ENCODE measurements at regions not wholly inside any gene's neighbourhood (a gene's known extent, or its start where the extent isn't known, plus 50 kb on each side); places are given as distances from the start of the nearest gene placed in this dataset.

GRCh38 chr4:141955696-141956095 lies 319.3 kb downstream of the IL15 start:
- no peak overlapping the region for H3K4me3 ChIP-seq
- intact Hi-C loops (cut with micrococcal nuclease; ENCODE audit: unreplicated experiment): no loop called here
- H2AFZ ChIP-seq: no peak overlapping the region
- no peaks in the 10 kb centered on the region for H4K20me1 ChIP-seq (ENCODE audit: insufficient read depth)
- no peaks in the 10 kb centered on the region for H3K4me1 ChIP-seq (replicated peaks; ENCODE audit: insufficient read depth)
- H3F3A ChIP-seq (ENCODE audit: insufficient read depth, low read depth): no peaks in the 10 kb centered on the region
- no peaks in the 10 kb centered on the region for H3K9me2 ChIP-seq (ENCODE audit: insufficient read depth)
- TF ChIP-seq, protein P1, sequence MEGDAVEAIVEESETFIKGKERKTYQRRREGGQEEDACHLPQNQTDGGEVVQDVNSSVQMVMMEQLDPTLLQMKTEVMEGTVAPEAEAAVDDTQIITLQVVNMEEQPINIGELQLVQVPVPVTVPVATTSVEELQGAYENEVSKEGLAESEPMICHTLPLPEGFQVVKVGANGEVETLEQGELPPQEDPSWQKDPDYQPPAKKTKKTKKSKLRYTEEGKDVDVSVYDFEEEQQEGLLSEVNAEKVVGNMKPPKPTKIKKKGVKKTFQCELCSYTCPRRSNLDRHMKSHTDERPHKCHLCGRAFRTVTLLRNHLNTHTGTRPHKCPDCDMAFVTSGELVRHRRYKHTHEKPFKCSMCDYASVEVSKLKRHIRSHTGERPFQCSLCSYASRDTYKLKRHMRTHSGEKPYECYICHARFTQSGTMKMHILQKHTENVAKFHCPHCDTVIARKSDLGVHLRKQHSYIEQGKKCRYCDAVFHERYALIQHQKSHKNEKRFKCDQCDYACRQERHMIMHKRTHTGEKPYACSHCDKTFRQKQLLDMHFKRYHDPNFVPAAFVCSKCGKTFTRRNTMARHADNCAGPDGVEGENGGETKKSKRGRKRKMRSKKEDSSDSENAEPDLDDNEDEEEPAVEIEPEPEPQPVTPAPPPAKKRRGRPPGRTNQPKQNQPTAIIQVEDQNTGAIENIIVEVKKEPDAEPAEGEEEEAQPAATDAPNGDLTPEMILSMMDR (conservative IDR thresholded peaks at IDR 0.05): no peak
- TF ChIP-seq EZH2 (IDR thresholded peaks at IDR 0.05; ENCODE audit: low read depth): no peak
- no peaks in the 10 kb centered on the region for H3K27me3 ChIP-seq (ENCODE audit: insufficient read depth, low read depth)
- no peak overlapping the region for H3K27ac ChIP-seq
- no peak overlapping the region for H3K4me2 ChIP-seq
- ChIA-PET POLR2A (ENCODE audit: unreplicated experiment) (no interaction called here), CTCF (no interaction called here)
- H3K36me3 ChIP-seq (ENCODE audit: low read depth): no peaks in the 10 kb centered on the region
- H3K9me3 ChIP-seq (ENCODE audit: insufficient read depth, low read depth): no peaks in the 10 kb centered on the region
- DNase-seq: no peak
- BruUV-seq (replicated peaks): no TSS peak
- no peaks in the 10 kb centered on the region for H3K79me2 ChIP-seq (ENCODE audit: low read depth)

GRCh38 chr4:141957416-141957815 lies 321.0 kb downstream of the IL15 start:
- Histone ChIP-seq H3K9me3 (ENCODE audit: insufficient read depth, low read depth) (no peaks in the 10 kb centered on the region), H2AFZ (no peak overlapping the region)
- CTCF ChIA-PET: no interaction called here

GRCh38 chr4:141962486-141962885 lies 326.1 kb downstream of the IL15 start:
- Histone ChIP-seq H3K27ac (no peak overlapping the region), H3K27me3 (ENCODE audit: insufficient read depth, low read depth) (no peaks in the 10 kb centered on the region), H3K36me3 (ENCODE audit: low read depth) (no peaks in the 10 kb centered on the region), H2AFZ (no peak overlapping the region), H3K9me2 (ENCODE audit: insufficient read depth) (no peaks in the 10 kb centered on the region), H3K79me2 (ENCODE audit: low read depth) (no peaks in the 10 kb centered on the region), H3K9me3 (ENCODE audit: insufficient read depth, low read depth) (no peaks in the 10 kb centered on the region), H3K4me1 (replicated peaks; ENCODE audit: insufficient read depth) (no peaks in the 10 kb centered on the region), H4K20me1 (ENCODE audit: insufficient read depth) (no peaks in the 10 kb centered on the region), H3K4me3 (no peak overlapping the region), H3F3A (ENCODE audit: insufficient read depth, low read depth) (no peaks in the 10 kb centered on the region), H3K4me2 (no peak overlapping the region)
- DNase-seq: no peak
- ChIA-PET POLR2A (ENCODE audit: unreplicated experiment) (no interaction called here), CTCF (no interaction called here)
- intact Hi-C loops (cut with micrococcal nuclease; ENCODE audit: unreplicated experiment): no loop called here
- no peak for TF ChIP-seq EZH2 (IDR thresholded peaks at IDR 0.05; ENCODE audit: low read depth)
- TF ChIP-seq, protein P1 (conservative IDR thresholded peaks at IDR 0.05): no peak
- BruUV-seq (replicated peaks): no TSS peak

More at GRCh38 chr4:141957416-141957815, 321.0 kb downstream of the IL15 start:
- Histone ChIP-seq H3K9me2 (ENCODE audit: insufficient read depth) (no peaks in the 10 kb centered on the region), H3K36me3 (ENCODE audit: low read depth) (no peaks in the 10 kb centered on the region), H3K27ac (no peak overlapping the region), H3K79me2 (ENCODE audit: low read depth) (no peaks in the 10 kb centered on the region), H4K20me1 (ENCODE audit: insufficient read depth) (no peaks in the 10 kb centered on the region), H3K27me3 (ENCODE audit: insufficient read depth, low read depth) (no peaks in the 10 kb centered on the region), H3K4me1 (replicated peaks; ENCODE audit: insufficient read depth) (no peaks in the 10 kb centered on the region), H3K4me3 (no peak overlapping the region), H3F3A (ENCODE audit: insufficient read depth, low read depth) (no peaks in the 10 kb centered on the region), H3K4me2 (no peak overlapping the region)
- no TSS peak for BruUV-seq (replicated peaks)
- POLR2A ChIA-PET (ENCODE audit: unreplicated experiment): no interaction called here
- intact Hi-C loops (cut with micrococcal nuclease; ENCODE audit: unreplicated experiment): no loop called here
- no peak for TF ChIP-seq EZH2 (IDR thresholded peaks at IDR 0.05; ENCODE audit: low read depth)
- TF ChIP-seq, protein P1 (conservative IDR thresholded peaks at IDR 0.05): no peak
- DNase-seq: no peak
